ENCODE measurements at regions not wholly inside any gene's neighbourhood (a gene's known extent, or its start where the extent isn't known, plus 50 kb on each side); places are given as distances from the start of the nearest gene placed in this dataset.

GRCh38 chr10:36765782-36766414, 359.5 kb upstream of the ANKRD30A start:
- Histone ChIP-seq H3K4me1 (ENCODE audit: insufficient read depth, poor library complexity, severe bottlenecking) (no peaks in the 10 kb centered on the region), H3K27me3 (ENCODE audit: insufficient read depth, poor library complexity, severe bottlenecking) (no peaks in the 10 kb centered on the region), H3K36me3 (ENCODE audit: low read depth) (no peaks in the 10 kb centered on the region), H3K4me3 (ENCODE audit: severe bottlenecking) (no peak overlapping the region), H3K9me3 (ENCODE audit: severe bottlenecking) (no peaks in the 10 kb centered on the region), H3K27ac (ENCODE audit: poor library complexity, severe bottlenecking) (no peak overlapping the region)
- TF ChIP-seq CTCF (IDR thresholded peaks at IDR 0.05; ENCODE audit: poor library complexity, severe bottlenecking), result no peak
- ATAC-seq (ENCODE audit: low read depth) (no peak), DNase-seq (ENCODE audit: low spot score) (no peak)

- H3K4me3 ChIP-seq (ENCODE audit: severe bottlenecking), result no peak overlapping the region
- ATAC-seq (ENCODE audit: low read depth) (no peak), DNase-seq (ENCODE audit: low spot score) (no peak)
- no peak for TF ChIP-seq CTCF (IDR thresholded peaks at IDR 0.05; ENCODE audit: poor library complexity, severe bottlenecking)
- no peaks in the 10 kb centered on the region for H3K9me3 ChIP-seq (ENCODE audit: severe bottlenecking)
- no peaks in the 10 kb centered on the region for H3K36me3 ChIP-seq (ENCODE audit: low read depth)
- H3K27me3 ChIP-seq (ENCODE audit: insufficient read depth, poor library complexity, severe bottlenecking), result no peaks in the 10 kb centered on the region
- H3K27ac ChIP-seq (ENCODE audit: poor library complexity, severe bottlenecking), result no peak overlapping the region
- no peaks in the 10 kb centered on the region for H3K4me1 ChIP-seq (ENCODE audit: insufficient read depth, poor library complexity, severe bottlenecking)
Measured at GRCh38 chr10:36764823-36765222, 360.6 kb upstream of the ANKRD30A start.

- H3K27ac ChIP-seq (ENCODE audit: poor library complexity, severe bottlenecking), result no peak overlapping the region
- DNase-seq (ENCODE audit: low spot score) (no peak), ATAC-seq (ENCODE audit: low read depth) (no peak)
- no peak for TF ChIP-seq CTCF (IDR thresholded peaks at IDR 0.05; ENCODE audit: poor library complexity, severe bottlenecking)
- peaks cover 10% of the 10 kb centered on the region for H3K4me1 ChIP-seq (ENCODE audit: insufficient read depth, poor library complexity, severe bottlenecking)
- H3K4me3 ChIP-seq (ENCODE audit: severe bottlenecking), result no peak overlapping the region
- no peaks in the 10 kb centered on the region for H3K27me3 ChIP-seq (ENCODE audit: insufficient read depth, poor library complexity, severe bottlenecking)
- no peaks in the 10 kb centered on the region for H3K36me3 ChIP-seq (ENCODE audit: low read depth)
- no peaks in the 10 kb centered on the region for H3K9me3 ChIP-seq (ENCODE audit: severe bottlenecking)
Measured at GRCh38 chr10:36761121-36761520, 364.3 kb upstream of the ANKRD30A start.

DNA sequence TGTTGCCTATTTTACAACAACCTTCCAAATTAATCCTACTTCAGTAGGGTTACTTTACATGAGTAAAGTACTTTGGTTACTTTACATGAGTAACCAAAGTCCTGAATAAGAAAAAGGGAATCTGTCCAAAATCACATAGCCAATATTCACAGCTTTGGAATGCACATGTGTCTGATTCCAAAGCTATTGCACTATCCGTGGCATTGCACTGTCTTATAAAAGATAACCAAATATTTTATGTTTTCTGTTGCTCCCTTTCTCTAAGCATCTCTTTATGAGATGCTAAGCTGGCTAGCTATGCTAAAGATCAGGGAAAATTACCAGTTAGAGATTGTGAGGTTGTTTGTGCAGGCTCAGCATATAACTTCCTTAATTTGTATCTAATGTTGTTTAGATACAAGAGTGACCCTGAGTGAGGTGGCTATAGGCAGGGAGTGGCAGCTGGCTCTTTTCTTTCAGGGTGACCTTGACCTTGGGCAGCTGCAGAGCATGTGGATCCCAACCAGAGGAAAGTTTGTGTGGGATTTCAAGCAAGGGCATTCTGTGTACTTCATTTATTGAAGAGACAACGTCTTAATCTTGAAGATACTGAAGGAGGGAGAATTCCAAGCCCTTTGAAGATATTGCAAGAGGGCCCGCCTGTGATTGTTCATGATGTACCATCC, 366.1 kb upstream of the ANKRD30A start:
- peaks cover 10% of the 10 kb centered on the region for H3K4me1 ChIP-seq (ENCODE audit: insufficient read depth, poor library complexity, severe bottlenecking)
- TF ChIP-seq CTCF (IDR thresholded peaks at IDR 0.05; ENCODE audit: poor library complexity, severe bottlenecking), result no peak

More for the DNA sequence above, 366.1 kb upstream of the ANKRD30A start:
- Histone ChIP-seq H3K27me3 (ENCODE audit: insufficient read depth, poor library complexity, severe bottlenecking) (no peaks in the 10 kb centered on the region), H3K4me3 (ENCODE audit: severe bottlenecking) (no peak overlapping the region), H3K27ac (ENCODE audit: poor library complexity, severe bottlenecking) (peak overlapping the region; percentile 15), H3K9me3 (ENCODE audit: severe bottlenecking) (no peaks in the 10 kb centered on the region), H3K36me3 (ENCODE audit: low read depth) (no peaks in the 10 kb centered on the region)
- no peak for DNase-seq (ENCODE audit: low spot score)
- peak; percentile 99 for ATAC-seq (ENCODE audit: low read depth)
